CD4-positive, alpha-beta memory T cell (primary cell): ENCODE measurements at regions not wholly inside any gene's neighbourhood (a gene's known extent, or its start where the extent isn't known, plus 50 kb on each side); places are given as distances from the start of the nearest gene placed in this dataset.

ENCODE experiments used
- CTCF ChIA-PET: fragments of 350-600 bp; sonication (Branson Sonifier 250); formaldehyde crosslinking; loops from one replicate; lab custom pipeline; 2021; ENCODE audit warnings: inconsistent platforms; ENCODE audit not compliant: partially characterized antibody; lab: Charles Lee
- POLR2A ChIA-PET: fragments of 350-600 bp; sonication (Branson Sonifier 250); formaldehyde crosslinking; loops from one replicate; lab custom pipeline; 2021; ENCODE audit not compliant: partially characterized antibody; lab: Charles Lee
- DNase-seq, 5 donors: peaks; one replicate each; pipeline versions ENCODE4 v3.0.0 to v3.0.0-alpha.2; 2020 to 2022; ENCODE audit warnings: mixed read lengths in 1 of 5
- H3K27ac ChIP-seq: one replicate; pipeline ENCODE4 v1.7.0; 2013; ENCODE audit warnings: low read depth, low read length
- H3K27me3 ChIP-seq: 2 replicates; pipeline ENCODE4 v1.7.0; 2013; ENCODE audit warnings: mild to moderate bottlenecking, low read length, moderate library complexity; ENCODE audit not compliant: insufficient read depth
- H3K36me3 ChIP-seq: 2 replicates; pipeline ENCODE4 v1.7.0; 2013; ENCODE audit warnings: mild to moderate bottlenecking, low read length, moderate library complexity; ENCODE audit not compliant: insufficient read depth
- H3K4me1 ChIP-seq: 2 replicates; pipeline ENCODE4 v1.7.0; 2013; ENCODE audit warnings: mild to moderate bottlenecking, low read length, moderate library complexity; ENCODE audit not compliant: insufficient read depth
- H3K4me3 ChIP-seq, 2 donors: one replicate each; pipeline ENCODE4 v1.7.0; 2013; ENCODE audit warnings: low read length in 2 of 2, mild to moderate bottlenecking in 1 of 2
- H3K9me3 ChIP-seq, 2 donors: one replicate each; pipeline ENCODE4 v1.7.0; 2013; ENCODE audit warnings: low read length in 2 of 2, control low read depth in 1 of 2; ENCODE audit not compliant: control insufficient read depth in 1 of 2
- H3K27ac Mint-ChIP-seq, 7 donors: one replicate each; pipeline ENCODE4 v1.8.0; 2020 to 2021; ENCODE audit warnings: mixed read lengths in 7 of 7, mild to moderate bottlenecking in 6 of 7, inconsistent platforms in 3 of 7, moderate library complexity in 3 of 7
- H3K27me3 Mint-ChIP-seq, 2 donors: one replicate each; pipeline ENCODE4 v1.8.0; 2020 to 2021; ENCODE audit warnings: mixed read lengths in 2 of 2
- H3K36me3 Mint-ChIP-seq, 2 donors: one replicate each; pipeline ENCODE4 v1.8.0; 2020 to 2021; ENCODE audit warnings: mixed read lengths in 2 of 2, inconsistent platforms in 1 of 2, mild to moderate bottlenecking in 1 of 2
- H3K4me1 Mint-ChIP-seq, 4 donors: one replicate each; pipeline ENCODE4 v1.8.0; 2020 to 2021; ENCODE audit warnings: mixed read lengths in 4 of 4, mild to moderate bottlenecking in 1 of 4
- H3K4me3 Mint-ChIP-seq, 8 donors: one replicate each; pipeline ENCODE4 v1.8.0; 2020 to 2021; ENCODE audit warnings: mixed read lengths in 8 of 8, mild to moderate bottlenecking in 7 of 8, moderate library complexity in 6 of 8, inconsistent platforms in 3 of 8
- H3K9me3 Mint-ChIP-seq, 8 donors: one replicate each; pipeline ENCODE4 v1.8.0; 2020 to 2021; ENCODE audit warnings: mixed read lengths in 8 of 8, mild to moderate bottlenecking in 5 of 8, inconsistent platforms in 3 of 8, moderate library complexity in 1 of 8
- intact Hi-C: fragments of 100-400 bp; cut with micrococcal nuclease; formaldehyde crosslinking; loops from one replicate; pipeline ENCODE4 v1.15.1; 2023

DNA sequence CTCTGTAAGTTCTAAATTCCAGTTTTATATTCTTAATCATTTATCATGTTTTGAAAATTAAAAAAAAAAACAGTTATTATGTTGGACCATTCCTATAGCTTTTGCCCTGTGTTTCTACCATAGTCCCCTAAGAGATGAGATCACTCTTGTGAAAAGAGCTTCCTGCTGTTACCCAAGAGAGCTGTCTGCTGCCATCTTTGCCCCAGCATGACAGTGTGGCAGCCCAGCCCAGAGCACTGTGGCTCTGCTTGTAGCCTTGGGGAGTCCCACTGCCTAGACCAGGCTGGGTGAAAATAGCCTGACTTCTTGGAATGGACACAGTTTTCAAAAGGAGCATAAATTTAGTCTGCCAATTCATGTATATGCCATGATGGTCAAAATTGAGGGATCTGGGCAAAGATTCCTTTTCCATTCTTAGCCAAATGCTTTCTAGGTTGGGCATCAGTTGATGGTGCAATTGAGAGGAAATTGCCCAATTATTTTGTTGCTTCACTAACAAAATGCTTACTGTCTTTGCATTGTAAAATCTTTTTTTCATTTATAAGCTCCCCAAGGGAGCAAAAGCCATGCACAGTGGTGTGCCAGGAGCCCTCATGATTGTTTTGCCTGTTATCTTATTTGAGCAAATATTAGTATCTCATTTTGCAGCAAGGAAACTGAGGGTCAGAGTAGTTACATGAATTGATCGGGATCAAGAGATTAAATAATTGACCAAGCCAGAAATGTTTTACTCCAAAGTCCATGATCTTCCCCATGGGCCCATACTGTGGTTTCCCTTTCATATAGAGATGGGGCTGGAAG lies 72.8 kb downstream of the ETS2 start:
- Histone ChIP-seq H3K4me3 (no peak overlapping the region), H3K4me1 (no peaks in the 10 kb centered on the region), H3K36me3 (no peaks in the 10 kb centered on the region), H3K27ac (no peak overlapping the region), H3K9me3 (no peaks in the 10 kb centered on the region), H3K27me3 (no peaks in the 10 kb centered on the region)
- H3K36me3 Mint-ChIP-seq: peaks cover 0 to 1% of the 10 kb centered on the region in 2 donors
- ChIA-PET CTCF (no interaction called here), POLR2A (no interaction called here)
- intact Hi-C loops: no loop called here
- H3K4me1 Mint-ChIP-seq: no peaks in the 10 kb centered on the region
- H3K9me3 Mint-ChIP-seq: peaks cover 0 to 29% (median 17%) of the 10 kb centered on the region in 8 donors
- H3K27me3 Mint-ChIP-seq: peaks cover 2 to 4% of the 10 kb centered on the region in 2 donors
- no peak overlapping the region for H3K27ac Mint-ChIP-seq
- no peak overlapping the region for H3K4me3 Mint-ChIP-seq
- DNase-seq: no peak

DNA sequence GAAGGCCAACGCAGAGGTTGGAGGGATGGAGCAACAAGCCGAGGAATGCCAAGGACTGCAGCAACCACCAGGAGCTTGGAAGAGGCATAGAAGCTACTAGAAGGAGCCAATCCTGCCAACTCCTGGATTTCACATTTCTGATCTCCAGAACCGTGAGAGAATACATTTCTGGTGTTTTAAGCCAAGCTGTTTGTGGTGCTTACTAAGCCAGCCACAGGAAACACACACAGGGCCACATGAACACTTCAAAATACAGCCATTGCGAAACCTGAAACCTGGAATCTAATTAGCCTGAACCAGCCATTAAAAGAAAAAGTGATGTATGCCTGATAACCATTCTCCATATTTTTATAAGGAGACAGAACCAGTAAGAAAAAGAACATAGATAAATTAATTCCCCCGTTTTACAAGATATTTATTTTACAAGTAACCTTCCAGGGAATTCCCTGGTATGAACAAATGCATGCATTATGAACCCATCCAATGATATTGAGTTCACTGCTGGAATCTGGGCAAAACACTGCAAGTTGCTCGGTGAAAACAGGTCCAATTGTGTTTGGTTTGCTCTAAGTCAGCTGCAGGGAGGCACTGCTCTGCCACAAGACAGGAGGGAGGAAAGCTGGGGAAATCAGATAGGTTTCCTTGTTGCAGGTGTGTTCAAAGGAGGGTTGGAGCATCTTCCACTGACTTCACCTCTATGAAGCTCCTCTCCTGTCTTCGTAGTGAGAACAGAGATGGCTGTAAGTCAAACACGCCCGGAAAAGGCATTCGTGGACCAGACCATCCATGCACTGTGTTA lies 70.2 kb downstream of the ETS2 start:
- H3K27me3 ChIP-seq: no peaks in the 10 kb centered on the region
- POLR2A ChIA-PET: no interaction called here
- H3K4me1 Mint-ChIP-seq: no peaks in the 10 kb centered on the region
- H3K27ac Mint-ChIP-seq: no peak overlapping the region
- intact Hi-C loops: no loop called here
- H3K4me3 ChIP-seq: no peak overlapping the region
- H3K4me1 ChIP-seq: no peaks in the 10 kb centered on the region
- H3K9me3 ChIP-seq: no peaks in the 10 kb centered on the region
- peaks cover 0 to 11% (median 6%) of the 10 kb centered on the region in 8 donors for H3K9me3 Mint-ChIP-seq
- H3K36me3 Mint-ChIP-seq: peaks cover 0 to under 1% of the 10 kb centered on the region in 2 donors
- peaks cover 2% of the 10 kb centered on the region in 2 donors for H3K27me3 Mint-ChIP-seq
- H3K36me3 ChIP-seq: no peaks in the 10 kb centered on the region
- H3K4me3 Mint-ChIP-seq: peak overlapping the region in 1 of 8 donors; percentile 32
- CTCF ChIA-PET: no interaction called here
- DNase-seq: no peak
- H3K27ac ChIP-seq: no peak overlapping the region
